IPS-18c (cell line): ENCODE measurements at regions not wholly inside any gene's neighbourhood (a gene's known extent, or its start where the extent isn't known, plus 50 kb on each side); places are given as distances from the start of the nearest gene placed in this dataset.
"Not testable (repeated sequence)": the region's sequence is repeated elsewhere in the genome, so short reads cannot be mapped to it uniquely, and the experiment has no call there.

ENCODE experiments used
- H3K4me3 ChIP-seq: 2 replicates; pipeline ENCODE4 v1.7.0; 2013; ENCODE audit warnings: low read depth, mild to moderate bottlenecking, low read length, moderate library complexity; ENCODE audit not compliant: insufficient read depth
- H3K9me3 ChIP-seq: one replicate; pipeline ENCODE4 v1.6.1; 2013; ENCODE audit warnings: mild to moderate bottlenecking, low read length, moderate library complexity; ENCODE audit not compliant: control insufficient read depth, insufficient read depth

GRCh38 chr4:126201251-126202138 lies 886.7 kb downstream of the FAT4 start:
- not testable (repeated sequence) for H3K9me3 ChIP-seq, H3K4me3 ChIP-seq

- no peak overlapping the region for H3K4me3 ChIP-seq
- H3K9me3 ChIP-seq = no peaks in the 10 kb centered on the region
These were observed 887.5 kb downstream of the FAT4 start for GRCh38 chr4:126202226-126202625.

GRCh38 chr4:126207910-126208309 lies 893.2 kb downstream of the FAT4 start:
- H3K4me3 ChIP-seq = no peak overlapping the region
- H3K9me3 ChIP-seq = no peaks in the 10 kb centered on the region

GRCh38 chr4:126209147-126209546 lies 894.4 kb downstream of the FAT4 start:
- Histone ChIP-seq H3K4me3 (no peak overlapping the region), H3K9me3 (no peaks in the 10 kb centered on the region)

- Histone ChIP-seq H3K4me3 (no peak overlapping the region), H3K9me3 (no peaks in the 10 kb centered on the region)
These were observed 899.2 kb downstream of the FAT4 start for GRCh38 chr4:126213996-126214395.

- Histone ChIP-seq H3K4me3 (no peak overlapping the region), H3K9me3 (no peaks in the 10 kb centered on the region)
These were observed 901.0 kb downstream of the FAT4 start for GRCh38 chr4:126215759-126216158.

GRCh38 chr4:126216611-126217010 lies 901.9 kb downstream of the FAT4 start:
- Histone ChIP-seq H3K9me3 (no peaks in the 10 kb centered on the region), H3K4me3 (no peak overlapping the region)

- Histone ChIP-seq H3K4me3 (no peak overlapping the region), H3K9me3 (no peaks in the 10 kb centered on the region)
These were observed 906.5 kb downstream of the FAT4 start for GRCh38 chr4:126221282-126221681.

GRCh38 chr4:126221717-126222340 lies 907.1 kb downstream of the FAT4 start:
- Histone ChIP-seq H3K9me3 (no peaks in the 10 kb centered on the region), H3K4me3 (no peak overlapping the region)

- no peak overlapping the region for H3K4me3 ChIP-seq
- no peaks in the 10 kb centered on the region for H3K9me3 ChIP-seq
These were observed 909.1 kb downstream of the FAT4 start for GRCh38 chr4:126223784-126224407.

GRCh38 chr4:126227428-126227827 lies 912.7 kb downstream of the FAT4 start:
- H3K9me3 ChIP-seq = no peaks in the 10 kb centered on the region

GRCh38 chr4:126230269-126230668 lies 915.5 kb downstream of the FAT4 start:
- H3K9me3 ChIP-seq = no peaks in the 10 kb centered on the region
- H3K4me3 ChIP-seq = no peak overlapping the region

More at GRCh38 chr4:126227428-126227827, 912.7 kb downstream of the FAT4 start:
- H3K4me3 ChIP-seq = no peak overlapping the region

- Histone ChIP-seq H3K4me3 (no peak overlapping the region), H3K9me3 (no peaks in the 10 kb centered on the region)
These were observed 918.7 kb downstream of the FAT4 start for GRCh38 chr4:126233483-126233882.

- H3K4me3 ChIP-seq = no peak overlapping the region
- H3K9me3 ChIP-seq = no peaks in the 10 kb centered on the region
These were observed 923.3 kb downstream of the FAT4 start for GRCh38 chr4:126238013-126238412.

- Histone ChIP-seq H3K9me3 (no peaks in the 10 kb centered on the region), H3K4me3 (no peak overlapping the region)
These were observed 926.9 kb downstream of the FAT4 start for GRCh38 chr4:126241634-126242033.

- Histone ChIP-seq H3K9me3 (no peaks in the 10 kb centered on the region), H3K4me3 (no peak overlapping the region)
These were observed 928.1 kb downstream of the FAT4 start for GRCh38 chr4:126242679-126243390.

GRCh38 chr4:126247409-126247808 lies 932.7 kb downstream of the FAT4 start:
- Histone ChIP-seq H3K9me3 (no peaks in the 10 kb centered on the region), H3K4me3 (no peak overlapping the region)
